H1 (cell line): ENCODE measurements at regions not wholly inside any gene's neighbourhood (a gene's known extent, or its start where the extent isn't known, plus 50 kb on each side); places are given as distances from the start of the nearest gene placed in this dataset.

ENCODE experiments used
- CTCF ChIA-PET: fragments of 300-600 bp; sonication (Branson Sonifier 250); formaldehyde crosslinking; loops from one replicate; lab custom pipeline; 2021; ENCODE audit not compliant: partially characterized antibody; lab: Charles Lee
- POLR2A ChIA-PET: fragments of 300-600 bp; sonication (Branson Sonifier 250); formaldehyde crosslinking; loops from one replicate; lab custom pipeline; 2021; ENCODE audit warnings: inconsistent platforms; ENCODE audit not compliant: partially characterized antibody; lab: Charles Lee
- DNase-seq, 2 experiments: peaks; one replicate each; pipeline versions ENCODE4 v3.0.0 to v3.0.0-alpha.2; 2010 to 2022; ENCODE audit warnings: low spot score in 2 of 2, low read depth in 1 of 2, mixed read lengths in 1 of 2
- FAIRE-seq: peaks from 2 replicates; lab custom pipeline; 2011; peaks lifted over from hg19 to GRCh38; lab: Jason Lieb, UNC
- H2AFZ ChIP-seq: 2 replicates; pipeline ENCODE4 v1.8.1; 2012; ENCODE audit warnings: low read length, inconsistent platforms
- H2AK5ac ChIP-seq: 2 replicates; pipeline ENCODE4 v1.6.1; 2013; ENCODE audit warnings: low read depth, low read length
- H2BK120ac ChIP-seq: replicated peaks from 2 replicates; pipeline ENCODE3; 2013; ENCODE audit warnings: low read depth, low read length, inconsistent platforms
- H2BK12ac ChIP-seq: 2 replicates; pipeline ENCODE4 v1.6.1; 2013; ENCODE audit warnings: low read depth, low read length
- H2BK15ac ChIP-seq: 2 replicates; pipeline ENCODE4 v1.6.1; 2013; ENCODE audit warnings: low read length
- H2BK20ac ChIP-seq: 2 replicates; pipeline ENCODE4 v1.6.1; 2013; ENCODE audit warnings: low read length
- H2BK5ac ChIP-seq: 2 replicates; pipeline ENCODE4 v1.6.1; 2013; ENCODE audit warnings: low read depth, low read length
- H3K14ac ChIP-seq: 2 replicates; pipeline ENCODE4 v1.6.1; 2013; ENCODE audit warnings: inconsistent platforms; ENCODE audit not compliant: insufficient read length
- H3K18ac ChIP-seq: 2 replicates; pipeline ENCODE4 v1.6.1; 2013; ENCODE audit warnings: low read length; ENCODE audit errors: extremely low read depth
- H3K23ac ChIP-seq: 2 replicates; pipeline ENCODE4 v1.6.1; 2013; ENCODE audit warnings: inconsistent platforms; ENCODE audit not compliant: insufficient read length
- H3K23me2 ChIP-seq: 2 replicates; pipeline ENCODE4 v1.6.1; 2013; ENCODE audit warnings: low read depth, low read length
- H3K27ac ChIP-seq: 2 replicates; pipeline ENCODE4 v1.6.1; 2011; ENCODE audit warnings: low read depth, low read length, inconsistent platforms
- H3K27me3 ChIP-seq, 4 experiments: replicated peaks in 1 of 4; 1 replicate in 1 of 4; 2 replicates in 3 of 4; pipeline versions ENCODE4 v1.6.1 to v1.8.1; 2011 to 2013; ENCODE audit warnings: low read length in 3 of 4, mild to moderate bottlenecking in 3 of 4, inconsistent platforms in 2 of 4, mixed read lengths in 2 of 4, moderate library complexity in 1 of 4; ENCODE audit not compliant: control insufficient read depth in 3 of 4, insufficient read depth in 3 of 4; ENCODE audit errors: extremely low read depth in 1 of 4
- H3K36me3 ChIP-seq, 4 experiments: 2 replicates each; pipeline versions ENCODE4 v1.6.1 to v1.8.1; 2011 to 2013; ENCODE audit warnings: mild to moderate bottlenecking in 4 of 4, low read length in 3 of 4, moderate library complexity in 2 of 4, control low read depth in 1 of 4, inconsistent platforms in 1 of 4; ENCODE audit not compliant: insufficient read depth in 4 of 4, control insufficient read depth in 2 of 4
- H3K4ac ChIP-seq: replicated peaks from 2 replicates; pipeline ENCODE3; 2013; ENCODE audit warnings: low read length, low read depth, mixed read lengths, inconsistent platforms; ENCODE audit not compliant: insufficient read length
- H3K4me1 ChIP-seq, 4 experiments: replicated peaks in 1 of 4; 1 replicate in 1 of 4; 2 replicates in 3 of 4; pipeline versions ENCODE4 v1.6.1 to v1.8.1; 2011 to 2013; ENCODE audit warnings: low read length in 3 of 4, inconsistent platforms in 2 of 4, mixed read lengths in 1 of 4; ENCODE audit not compliant: insufficient read depth in 4 of 4, control insufficient read depth in 3 of 4
- H3K4me2 ChIP-seq, 2 experiments: 2 replicates each; pipeline versions ENCODE4 v1.6.1 to v1.8.1; 2011 to 2013; ENCODE audit warnings: low read depth in 2 of 2, low read length in 2 of 2, control low read depth in 1 of 2, inconsistent platforms in 1 of 2, mild to moderate bottlenecking in 1 of 2; ENCODE audit not compliant: insufficient read depth in 1 of 2
- H3K4me3 ChIP-seq, 4 experiments: fragments of 200-600, 300-600 bp in 1 of 4; sonication (generic), shearing (Covaris generic), sonication (Bioruptor Twin) in 1 of 4; 2 replicates each; pipeline versions ENCODE4 v1.5.1 to v1.8.1; 2011 to 2016; ENCODE audit warnings: low read length in 4 of 4, low read depth in 3 of 4, control low read depth in 2 of 4, inconsistent platforms in 2 of 4, mild to moderate bottlenecking in 2 of 4, mixed read lengths in 1 of 4, moderate library complexity in 1 of 4; ENCODE audit not compliant: insufficient read depth in 2 of 4; ENCODE audit errors: extremely low read depth in 1 of 4
- H3K56ac ChIP-seq: replicated peaks from 2 replicates; pipeline ENCODE3; 2013; ENCODE audit warnings: low read depth, mild to moderate bottlenecking, mixed read lengths, low read length, inconsistent platforms; ENCODE audit not compliant: insufficient read length
- H3K79me1 ChIP-seq: 2 replicates; pipeline ENCODE4 v1.6.1; 2013; ENCODE audit warnings: low read depth, low read length, control low read depth
- H3K79me2 ChIP-seq, 2 experiments: 2 replicates each; pipeline versions ENCODE4 v1.6.1 to v1.8.1; 2012 to 2013; ENCODE audit warnings: low read length in 2 of 2, mild to moderate bottlenecking in 2 of 2, inconsistent platforms in 1 of 2; ENCODE audit not compliant: insufficient read depth in 2 of 2, control insufficient read depth in 1 of 2
- H3K9ac ChIP-seq, 4 experiments: replicated peaks in 1 of 4; 1 replicate in 1 of 4; 2 replicates in 3 of 4; pipeline versions ENCODE4 v1.6.1 to v1.8.1; 2011 to 2013; ENCODE audit warnings: low read depth in 3 of 4, low read length in 3 of 4, control low read depth in 2 of 4, mild to moderate bottlenecking in 2 of 4, moderate library complexity in 2 of 4, inconsistent platforms in 1 of 4; ENCODE audit errors: extremely low read depth in 1 of 4
- H3K9me3 ChIP-seq, 2 experiments: 2 replicates each; pipeline versions ENCODE4 v1.6.1 to v1.8.1; 2012 to 2013; ENCODE audit warnings: mild to moderate bottlenecking in 2 of 2, moderate library complexity in 2 of 2, control low read depth in 1 of 2, inconsistent platforms in 1 of 2, low read depth in 1 of 2, low read length in 1 of 2, mixed read lengths in 1 of 2; ENCODE audit not compliant: insufficient read depth in 2 of 2
- H4K20me1 ChIP-seq, 2 experiments: replicated peaks in 1 of 2; 2 replicates each; pipeline versions ENCODE3 to v1.8.1; 2011 to 2013; ENCODE audit warnings: inconsistent platforms in 2 of 2, low read length in 2 of 2, mild to moderate bottlenecking in 1 of 2; ENCODE audit not compliant: insufficient read depth in 2 of 2, control insufficient read depth in 1 of 2
- H4K5ac ChIP-seq: 2 replicates; pipeline ENCODE4 v1.6.1; 2013; ENCODE audit warnings: low read length, low read depth, mixed read lengths, inconsistent platforms; ENCODE audit not compliant: insufficient read length
- H4K8ac ChIP-seq: 2 replicates; pipeline ENCODE4 v1.8.0; 2013; ENCODE audit warnings: mild to moderate bottlenecking, moderate library complexity, low read length, inconsistent platforms; ENCODE audit not compliant: insufficient read depth; ENCODE audit errors: extremely low read depth
- H4K91ac ChIP-seq: replicated peaks from 2 replicates; pipeline ENCODE3; 2013; ENCODE audit warnings: low read length, mixed read lengths, inconsistent platforms; ENCODE audit not compliant: insufficient read length
- BACH1 ChIP-seq: IDR thresholded peaks from 2 replicates; pipeline ENCODE4 v1.6.1; 2012; ENCODE audit warnings: low read length, improper control_type of control experiment
- BRCA1 ChIP-seq: IDR thresholded peaks from 2 replicates; pipeline ENCODE4 v1.6.1; 2012; ENCODE audit warnings: low read depth, low read length, improper control_type of control experiment
- CEBPB ChIP-seq: IDR thresholded peaks from 2 replicates; pipeline ENCODE4 v1.6.1; 2012; ENCODE audit warnings: low read depth, low read length
- CREB1 ChIP-seq: IDR thresholded peaks from 2 replicates; pipeline ENCODE4 v1.6.1; 2012; ENCODE audit warnings: inconsistent platforms
- HDAC6 ChIP-seq: IDR thresholded peaks from one replicate; pipeline ENCODE4 v1.7.1; 2012; ENCODE audit warnings: low read depth, mild to moderate bottlenecking, inconsistent platforms, low read length, moderate library complexity
- MAX ChIP-seq: IDR thresholded peaks from 2 replicates; pipeline ENCODE4 v1.6.1; 2012; ENCODE audit warnings: inconsistent platforms
- SIRT6 ChIP-seq: IDR thresholded peaks from one replicate; pipeline ENCODE4 v1.7.1; 2012; ENCODE audit warnings: low read length, inconsistent platforms
- SP1 ChIP-seq: IDR thresholded peaks from 2 replicates; pipeline ENCODE4 v1.6.1; 2011; ENCODE audit warnings: low read depth, low read length
- TAF1 ChIP-seq: IDR thresholded peaks from 2 replicates; pipeline ENCODE4 v1.6.1; 2011; ENCODE audit warnings: mild to moderate bottlenecking, low read depth, low read length
- YY1 ChIP-seq: IDR thresholded peaks from 2 replicates; pipeline ENCODE4 v1.6.1; 2011; ENCODE audit warnings: low read depth, mild to moderate bottlenecking, low read length
- WGBS, 2 experiments: shearing (Covaris generic) in 1 of 2; methylation state at CpG; one replicate each; pipeline versions ENCODE4 v1.1.6 to v1.1.7; 2013 to 2015; ENCODE audit warnings: low lambda C conversion rate in 2 of 2, mixed read lengths in 2 of 2, inconsistent platforms in 1 of 2, low coverage in 1 of 2, missing lambda C conversion rate in 1 of 2; ENCODE audit not compliant: insufficient replicate concordance in 2 of 2, insufficient coverage in 1 of 2, insufficient read length in 1 of 2; ENCODE audit errors: extremely low coverage in 1 of 2, missing lambda C conversion rate in 1 of 2; 5-methylcytosine and 5-hydroxymethylcytosine counted together

DNA sequence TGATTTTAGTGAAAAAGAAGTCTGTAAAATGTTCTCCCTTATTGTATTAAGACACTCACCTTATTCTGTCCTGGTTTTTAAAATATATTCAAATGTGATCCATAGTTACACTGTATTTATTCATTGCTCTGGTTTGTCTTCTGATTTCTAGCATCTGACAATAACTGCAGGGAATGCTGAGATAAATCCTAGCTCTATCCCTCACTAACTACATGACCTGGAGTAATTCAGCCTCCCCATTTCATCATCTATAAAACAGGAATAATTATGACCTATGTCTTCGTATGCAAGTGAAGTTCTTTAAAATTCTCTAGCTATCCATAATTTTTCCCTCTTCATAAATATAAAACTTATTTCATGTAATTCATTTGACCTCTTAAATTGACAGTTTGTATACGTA lies 104.0 kb upstream of the ESRRG start:
- CTCF ChIA-PET, result no interaction called here
- no peak for TF ChIP-seq CREB1
- no peak for TF ChIP-seq HDAC6
- TF ChIP-seq SP1, result no peak
- no peak for TF ChIP-seq SIRT6
- TF ChIP-seq BACH1, result no peak
- TF ChIP-seq TAF1, result no peak
- TF ChIP-seq BRCA1, result no peak
- no peak for TF ChIP-seq YY1
- TF ChIP-seq MAX, result no peak
- no peak for TF ChIP-seq CEBPB
- TF ChIP-seq, all 59 proteins: peak for 0

More for the DNA sequence above, 104.0 kb upstream of the ESRRG start:
- no peak overlapping the region for H2AK5ac ChIP-seq
- H3K27ac ChIP-seq, result no peak overlapping the region
- H3K4ac ChIP-seq, result no peak overlapping the region
- H4K5ac ChIP-seq, result no peak overlapping the region
- no peak overlapping the region for H2BK15ac ChIP-seq
- no peak overlapping the region for H3K9ac ChIP-seq
- H3K79me1 ChIP-seq, result no peaks in the 10 kb centered on the region
- no peaks in the 10 kb centered on the region for H3K79me2 ChIP-seq
- POLR2A ChIA-PET, result no interaction called here
- no peak overlapping the region for H3K56ac ChIP-seq
- WGBS, 2 experiments, result 95% methylated on average over 2 of the region's 2 CpGs; no CpG with 5 or more reads in 1 of the 2 experiments
- H3K4me2 ChIP-seq, result no peak overlapping the region
- no peak overlapping the region for H4K91ac ChIP-seq
- no peak overlapping the region for H2BK20ac ChIP-seq
- no peak overlapping the region for H2BK12ac ChIP-seq
- no peak overlapping the region for H2BK5ac ChIP-seq
- no peak overlapping the region for H4K8ac ChIP-seq
- DNase-seq, result no peak
- no peak overlapping the region for H3K23ac ChIP-seq
- no peak for FAIRE-seq
- no peak overlapping the region for H2BK120ac ChIP-seq
- no peak overlapping the region for H3K4me3 ChIP-seq
- no peak overlapping the region for H2AFZ ChIP-seq
- H3K27me3 ChIP-seq, result no peaks in the 10 kb centered on the region
- no peaks in the 10 kb centered on the region for H4K20me1 ChIP-seq
- H3K36me3 ChIP-seq, result no peaks in the 10 kb centered on the region
- H3K9me3 ChIP-seq, result no peaks in the 10 kb centered on the region
- no peaks in the 10 kb centered on the region for H3K23me2 ChIP-seq
- H3K18ac ChIP-seq, result no peak overlapping the region
- no peak overlapping the region for H3K14ac ChIP-seq
- H3K4me1 ChIP-seq, result peaks cover 0 to 10% (median 5%) of the 10 kb centered on the region in 4 experiments; a peak in 3 of 7 replicates
